NCI-H774 (cell line): ENCODE measurements at regions not wholly inside any gene's neighbourhood (a gene's known extent, or its start where the extent isn't known, plus 50 kb on each side); places are given as distances from the start of the nearest gene placed in this dataset.
"Not testable (repeated sequence)": the region's sequence is repeated elsewhere in the genome, so short reads cannot be mapped to it uniquely, and the experiment has no call there.

Experiments used
- DNase-seq: peaks from one replicate; lab custom pipeline; 2025; lab: John Stamatoyannopoulos, UW

- DNase-seq: no peak
Observed at GRCh38 chr15:70525551-70525950, 237.8 kb downstream of the UACA start.

- no peak for DNase-seq
Observed at GRCh38 chr15:70524470-70524869, 238.9 kb downstream of the UACA start.

DNA sequence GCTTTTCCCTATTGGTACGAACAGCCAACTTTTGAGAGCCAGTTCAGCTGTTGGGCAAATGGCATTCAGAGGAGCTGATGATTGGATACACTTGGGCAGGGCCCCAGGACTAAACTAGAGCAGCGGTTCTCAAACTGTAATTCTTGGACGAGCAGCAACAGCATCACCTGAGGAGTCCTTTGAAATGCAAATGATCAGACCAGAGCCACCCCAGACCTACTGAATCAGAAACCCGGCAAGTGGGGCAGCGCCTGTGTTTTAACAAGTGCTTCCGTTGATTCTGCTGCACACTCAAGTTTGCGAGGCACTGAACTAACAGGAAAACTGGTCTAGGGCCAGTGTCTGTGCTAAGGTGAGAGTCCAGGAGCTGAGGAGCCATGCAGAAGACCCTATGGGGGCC lies 239.7 kb downstream of the UACA start:
- DNase-seq: no peak

GRCh38 chr15:70523192-70523591 lies 240.2 kb downstream of the UACA start:
- DNase-seq: no peak

- no peak for DNase-seq
Observed at GRCh38 chr15:70522323-70522966, 240.9 kb downstream of the UACA start.

- no peak for DNase-seq
Observed at GRCh38 chr15:70521576-70522322, 241.6 kb downstream of the UACA start.

DNA sequence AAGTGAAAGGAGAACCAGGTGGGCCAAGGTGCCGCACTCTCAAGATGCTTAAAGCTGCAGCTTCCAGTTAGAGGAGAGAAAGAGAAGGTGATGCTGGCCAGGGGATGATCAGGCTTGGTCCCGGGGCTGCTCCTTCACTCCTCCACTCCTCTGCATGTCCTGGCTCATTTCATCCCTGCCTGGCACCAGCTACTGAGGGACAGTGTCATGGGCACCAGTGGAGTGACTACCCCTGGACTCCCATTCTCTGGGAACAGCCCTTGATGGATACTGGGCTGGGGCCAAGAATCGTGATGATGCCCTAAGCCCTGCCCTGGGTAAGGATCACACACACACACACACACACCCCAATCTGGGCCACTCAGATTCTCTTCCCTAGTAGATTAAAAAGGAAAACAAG lies 243.7 kb downstream of the UACA start:
- DNase-seq: no peak

- no peak for DNase-seq
Observed at GRCh38 chr15:70519004-70519365, 244.4 kb downstream of the UACA start.

DNA sequence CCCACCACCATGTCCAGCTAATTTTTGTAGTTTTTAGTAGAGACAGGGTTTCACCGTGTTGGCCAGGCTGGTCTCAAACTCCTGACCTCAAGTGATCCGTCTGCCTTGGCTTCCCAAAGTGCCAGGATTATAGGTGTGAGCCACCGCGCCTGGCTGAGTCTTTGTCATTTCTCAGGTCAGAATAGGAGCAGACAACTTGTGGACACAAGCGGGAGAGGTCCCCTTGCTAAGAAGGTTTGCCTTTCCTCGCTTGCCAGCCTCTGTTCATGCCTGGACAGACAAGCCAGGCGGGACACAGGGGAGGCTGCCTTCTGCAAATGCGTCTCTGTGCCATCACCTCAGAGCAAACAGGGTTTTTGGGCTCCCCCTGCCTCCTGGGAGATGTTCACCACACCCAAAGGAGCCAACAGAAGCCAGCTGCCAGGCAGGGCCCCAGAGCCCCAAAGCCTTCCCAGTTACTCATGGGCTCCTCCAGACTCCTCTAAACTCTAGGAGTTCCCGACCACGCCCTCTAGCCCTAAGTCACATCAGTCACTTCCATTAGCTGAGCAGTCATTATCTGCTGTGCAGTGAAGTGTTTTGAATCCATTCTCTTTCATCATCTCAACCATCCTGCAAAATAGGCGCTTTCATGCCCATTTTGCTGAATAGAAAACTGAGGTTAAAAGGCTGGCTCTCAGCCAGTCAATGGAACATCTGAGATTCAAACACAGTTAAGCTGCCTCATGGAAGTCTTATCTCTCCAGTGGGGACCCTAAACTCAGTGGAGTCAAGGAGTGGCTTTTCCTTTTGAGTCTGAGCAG lies 245.0 kb downstream of the UACA start:
- DNase-seq: no peak

GRCh38 chr15:70517194-70517590 lies 246.2 kb downstream of the UACA start:
- DNase-seq: no peak

DNA sequence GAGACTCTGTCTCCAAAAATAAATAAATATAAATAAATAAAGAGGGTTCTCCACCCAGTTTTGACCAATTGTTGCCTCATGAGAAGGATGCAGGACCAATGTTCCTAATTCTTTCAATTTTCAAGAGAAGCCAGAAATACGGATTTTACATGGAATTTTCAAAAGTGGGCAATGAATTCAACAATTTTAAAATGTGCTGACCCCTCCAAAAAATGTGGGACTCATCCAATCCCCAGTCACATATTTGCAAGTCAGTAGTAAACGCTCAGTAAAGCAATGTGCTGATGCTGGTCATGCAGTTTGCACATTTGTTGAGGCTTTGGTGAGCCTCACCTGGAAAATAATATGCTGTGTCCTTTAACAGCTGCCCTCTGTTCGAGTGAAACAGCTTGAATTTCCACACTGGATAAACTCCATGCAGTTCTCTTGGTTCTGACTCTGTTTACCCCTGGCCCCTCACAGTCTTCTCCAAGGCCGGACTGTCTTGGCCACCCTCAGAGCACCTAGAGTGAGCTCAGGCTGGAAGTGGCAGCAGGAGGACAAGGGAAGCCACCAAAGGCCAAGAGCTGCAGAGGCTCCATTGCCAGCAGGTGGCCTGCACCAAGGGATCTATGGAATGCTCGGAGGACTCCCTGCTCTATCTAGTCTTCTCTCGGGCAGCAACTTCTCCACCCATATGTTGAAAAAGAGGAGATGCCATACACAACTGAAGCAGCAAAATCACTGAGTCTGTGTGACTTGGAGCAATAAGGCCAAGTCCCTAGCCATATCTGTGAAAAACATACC lies 246.8 kb downstream of the UACA start:
- no peak for DNase-seq

GRCh38 chr15:70514251-70514650 lies 249.1 kb downstream of the UACA start:
- no peak for DNase-seq

DNA sequence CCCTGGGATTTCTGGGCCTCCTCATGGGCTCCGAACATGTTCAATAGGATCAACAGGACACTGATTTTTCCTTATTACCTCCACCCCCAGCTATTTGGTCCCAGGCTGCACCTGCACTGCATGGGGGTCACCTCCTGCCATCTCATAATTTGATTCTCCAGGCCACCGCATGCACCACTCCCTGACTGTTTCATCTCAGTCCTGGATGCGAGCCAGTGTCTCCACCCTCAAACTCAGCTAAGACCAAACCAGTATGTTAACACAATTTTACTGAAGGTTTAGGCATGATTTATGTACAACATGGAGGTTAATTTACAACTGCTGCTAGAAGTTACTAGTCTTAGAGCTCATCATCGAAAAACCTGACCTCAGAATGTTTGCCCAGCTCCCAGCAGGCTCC lies 249.5 kb downstream of the UACA start:
- DNase-seq: no peak

DNA sequence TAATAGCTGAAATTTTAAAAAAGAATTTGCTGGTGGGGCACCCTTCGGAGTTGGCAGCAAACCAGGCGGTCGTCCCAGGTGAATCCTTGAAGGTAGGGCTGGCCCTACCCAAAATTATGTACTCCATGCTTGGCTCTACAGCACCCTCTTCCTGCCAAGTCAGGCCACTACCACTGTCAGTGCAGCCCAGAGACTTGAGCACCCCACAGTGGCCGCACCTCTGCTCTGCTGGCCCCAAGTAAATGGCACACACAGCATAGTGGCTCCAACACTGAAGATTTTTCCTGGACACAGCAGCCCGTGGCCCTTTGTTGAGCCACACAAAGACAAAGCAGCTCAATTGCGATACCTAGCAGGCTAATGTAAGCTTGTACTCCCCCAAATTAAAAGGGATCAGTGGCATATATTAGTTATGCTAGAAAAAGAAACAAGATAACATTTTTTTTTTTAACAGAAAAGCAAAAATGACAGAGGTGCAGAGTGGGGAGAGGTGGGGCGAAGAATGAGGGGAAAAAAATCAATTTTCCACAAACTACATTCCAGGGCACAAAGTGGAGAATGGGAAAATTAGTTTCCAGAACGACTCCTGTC lies 250.5 kb downstream of the UACA start:
- DNase-seq: peak; percentile 44

- not testable (repeated sequence) for DNase-seq
Observed at GRCh38 chr15:70511972-70512587, 251.3 kb downstream of the UACA start.

GRCh38 chr15:70510433-70510832 lies 252.9 kb downstream of the UACA start:
- no peak for DNase-seq

- no peak for DNase-seq
Observed at GRCh38 chr15:70509731-70510143, 253.6 kb downstream of the UACA start.

DNA sequence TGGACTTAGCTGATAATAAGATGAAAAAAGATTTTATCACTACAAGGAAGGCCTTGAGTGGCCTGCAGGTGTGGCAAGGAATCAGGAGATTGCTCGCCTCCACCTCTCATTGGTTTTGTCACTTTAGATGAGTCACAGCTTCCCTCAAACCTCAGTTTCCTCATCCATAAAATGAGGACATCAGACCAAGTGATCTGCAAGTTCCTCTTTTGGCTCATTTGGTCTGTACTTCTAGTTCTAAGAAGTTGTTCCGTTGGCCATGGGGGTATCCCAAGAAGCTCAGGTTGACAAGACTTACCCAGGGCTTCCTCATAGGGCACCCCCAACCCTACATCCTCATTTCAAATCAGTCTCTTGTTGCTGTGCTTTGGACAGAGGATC lies 254.1 kb downstream of the UACA start:
- no peak for DNase-seq

DNA sequence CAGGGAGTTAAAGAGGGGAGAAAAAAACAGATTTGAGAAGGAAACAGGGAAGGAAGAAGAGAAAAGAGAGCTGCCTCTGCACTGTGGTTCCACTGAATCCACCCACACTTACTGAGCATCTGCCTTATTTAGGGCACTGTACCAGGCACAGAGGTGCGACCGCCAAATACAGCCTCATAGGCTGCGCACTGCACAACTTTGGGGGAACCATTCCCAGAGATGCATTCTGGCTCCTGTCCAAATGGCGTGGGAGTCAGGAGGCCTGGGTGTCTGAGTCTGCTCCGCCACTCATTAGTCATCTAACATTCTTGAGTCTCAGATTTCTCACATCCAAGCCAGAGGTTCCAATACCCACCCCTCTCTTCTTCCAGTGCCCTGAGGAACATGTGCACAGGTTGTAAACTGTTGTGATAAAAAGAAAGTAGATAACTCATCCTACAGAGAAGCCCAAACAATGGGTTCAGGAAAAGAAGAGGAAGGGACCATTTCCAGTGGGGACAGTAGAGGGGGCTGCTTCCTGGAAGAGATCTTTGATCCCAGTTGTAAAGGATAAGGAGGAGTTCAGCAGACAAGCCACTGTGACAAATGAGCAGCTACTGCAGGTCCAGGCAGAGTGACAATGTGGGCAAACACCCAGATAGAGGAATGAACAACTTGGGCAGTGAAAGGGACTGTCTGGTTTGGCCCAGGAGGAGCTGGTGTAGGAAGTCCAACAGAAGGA lies 254.6 kb downstream of the UACA start:
- no peak for DNase-seq

DNA sequence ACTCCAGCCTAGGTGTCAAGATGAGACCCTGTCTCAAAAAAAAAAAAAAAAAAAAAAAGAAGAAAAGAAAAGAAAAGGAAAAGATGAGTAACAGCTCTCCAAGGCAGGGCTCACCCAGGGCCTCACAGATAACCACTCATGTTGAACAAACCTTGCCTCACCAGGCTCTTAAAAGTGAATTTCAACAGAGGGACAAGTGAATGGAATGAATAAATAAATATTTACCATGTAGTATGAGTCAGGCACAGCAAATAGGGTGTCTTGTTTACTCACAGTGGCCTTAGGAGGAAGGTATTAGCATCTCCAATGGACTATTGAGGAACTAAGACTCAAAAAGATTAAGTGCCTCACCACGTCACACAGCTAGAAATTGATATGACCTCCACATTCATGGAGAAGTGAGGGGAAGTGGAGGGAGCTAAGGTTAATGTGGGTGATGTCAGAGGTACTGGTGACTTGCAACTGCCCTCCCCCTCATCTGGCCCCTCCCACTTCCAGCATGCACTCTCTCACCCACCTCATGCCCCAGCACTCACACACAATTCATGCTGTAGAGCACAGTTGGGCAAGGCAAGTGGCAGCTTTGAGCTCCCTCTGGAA lies 255.5 kb downstream of the UACA start:
- DNase-seq: peak; percentile 87
